LoVo (cell line): ENCODE measurements at regions not wholly inside any gene's neighbourhood (a gene's known extent, or its start where the extent isn't known, plus 50 kb on each side); places are given as distances from the start of the nearest gene placed in this dataset.
A peak's percentile ranks its signal among the peaks of the same experiment; 100 is the strongest.

ENCODE experiments used
- DNase-seq: peaks from one replicate; pipeline ENCODE4 v3.0.0-alpha.2; 2016; ENCODE audit warnings: low spot score

DNA sequence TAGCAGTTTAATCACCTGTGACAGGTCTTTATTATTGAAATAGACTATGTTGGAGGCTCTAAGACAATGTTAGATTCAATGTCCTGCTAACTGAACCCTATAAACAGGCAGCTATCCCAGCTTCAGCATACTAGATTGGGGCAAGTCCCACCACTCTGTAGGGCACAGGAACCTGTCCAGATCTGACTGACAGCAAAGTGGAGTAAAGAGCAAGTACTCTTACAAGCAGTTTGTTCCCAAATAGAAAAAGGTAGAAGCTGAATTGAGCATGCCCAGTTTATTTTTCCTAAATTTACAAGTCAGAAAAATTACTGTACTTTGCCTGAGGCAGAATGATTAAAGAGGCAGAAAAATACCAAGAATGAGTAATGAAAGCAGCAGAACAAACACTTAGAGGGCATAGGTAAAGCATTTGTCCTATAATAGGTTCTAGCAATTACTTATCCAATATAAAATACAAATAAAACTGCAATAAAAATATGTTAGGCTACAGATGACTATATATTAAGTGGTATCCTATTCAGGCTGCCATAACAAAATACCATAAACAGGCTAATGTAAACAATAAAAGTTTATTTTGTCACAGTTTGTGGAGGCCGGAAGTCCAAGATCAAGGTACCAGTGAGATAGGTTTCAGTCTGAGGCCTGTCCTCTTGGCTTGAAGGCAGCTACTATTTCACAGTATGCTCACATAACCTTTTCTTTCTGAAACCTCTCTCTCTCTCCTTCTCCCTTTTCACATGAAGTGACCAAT is 868.2 kb downstream of the C12orf50 start:
- no peak for DNase-seq

DNA sequence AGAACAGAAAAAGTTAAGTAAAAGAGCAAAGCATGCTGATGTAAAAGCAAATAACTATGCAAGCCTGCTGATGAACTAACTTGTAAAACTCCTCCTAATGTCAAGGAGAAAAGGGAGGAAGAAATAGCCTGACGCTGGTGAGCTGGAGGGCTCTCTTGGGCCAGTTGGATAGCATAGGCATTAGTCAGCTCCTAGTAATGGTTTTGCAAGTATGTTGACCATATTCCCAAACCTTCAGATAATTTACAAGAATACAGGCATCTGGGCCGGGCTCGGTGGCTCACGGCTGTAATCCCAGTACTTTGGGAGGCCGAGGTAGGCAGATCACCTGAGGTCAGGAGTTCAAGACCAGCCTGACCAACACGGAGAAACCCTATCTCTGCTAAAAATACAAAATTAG is 871.4 kb downstream of the C12orf50 start:
- DNase-seq, result peak; percentile 44

DNA sequence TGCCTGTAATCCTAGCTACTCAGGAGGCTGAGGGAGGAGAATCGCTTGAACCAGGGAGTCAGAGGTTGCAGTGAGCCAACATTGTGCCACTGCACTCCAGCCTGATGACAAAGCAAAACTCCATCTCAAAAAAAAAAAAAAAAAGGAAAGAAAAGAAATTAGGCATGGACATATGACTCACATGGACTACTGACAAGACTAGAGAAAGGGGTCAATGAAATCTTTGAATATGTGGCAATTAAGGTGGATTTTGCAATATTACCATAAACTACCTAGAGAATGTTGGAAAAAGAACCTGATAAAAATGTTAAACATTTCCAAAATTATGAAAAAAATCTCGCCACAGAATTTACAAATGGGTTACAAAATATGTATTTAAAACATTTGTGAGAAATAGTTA is 873.6 kb downstream of the C12orf50 start:
- no peak for DNase-seq

DNA sequence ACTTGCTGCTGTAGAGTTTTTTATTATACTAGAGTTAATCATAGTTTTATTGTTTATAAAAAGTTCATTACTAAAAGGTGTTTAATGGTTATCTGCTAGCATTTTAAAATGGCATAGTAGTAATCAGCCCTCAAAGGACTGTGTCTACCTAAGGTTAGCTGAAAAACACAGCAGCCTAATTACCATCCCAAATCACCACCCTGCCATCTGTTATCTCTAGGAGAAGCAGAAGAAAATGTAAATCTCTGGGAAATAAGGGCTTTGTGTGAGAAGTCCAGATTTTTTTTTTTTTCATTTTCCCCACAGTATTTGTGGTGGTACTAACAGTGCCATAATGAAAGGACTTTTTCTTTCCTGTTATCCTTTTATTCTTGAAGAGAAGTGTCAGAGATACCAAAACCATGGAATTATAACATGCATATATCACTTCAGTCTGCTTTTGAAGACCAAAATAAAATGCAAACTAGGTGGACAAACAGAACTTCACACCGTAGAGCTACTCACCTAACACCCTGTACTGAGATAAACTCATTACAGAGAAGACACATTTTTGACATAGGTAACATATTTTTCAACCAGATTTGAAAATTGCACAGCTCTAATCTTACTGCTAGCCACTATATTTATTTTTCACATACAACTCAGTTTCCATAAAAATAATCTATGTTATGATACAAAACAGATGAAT is 876.2 kb downstream of the C12orf50 start:
- DNase-seq, result no peak

- DNase-seq, result no peak
Measured at GRCh38 chr12:87152075-87152474, 877.1 kb downstream of the C12orf50 start.

- peak; percentile 24 for DNase-seq
Measured at GRCh38 chr12:87150969-87151662, 878.1 kb downstream of the C12orf50 start.

DNA sequence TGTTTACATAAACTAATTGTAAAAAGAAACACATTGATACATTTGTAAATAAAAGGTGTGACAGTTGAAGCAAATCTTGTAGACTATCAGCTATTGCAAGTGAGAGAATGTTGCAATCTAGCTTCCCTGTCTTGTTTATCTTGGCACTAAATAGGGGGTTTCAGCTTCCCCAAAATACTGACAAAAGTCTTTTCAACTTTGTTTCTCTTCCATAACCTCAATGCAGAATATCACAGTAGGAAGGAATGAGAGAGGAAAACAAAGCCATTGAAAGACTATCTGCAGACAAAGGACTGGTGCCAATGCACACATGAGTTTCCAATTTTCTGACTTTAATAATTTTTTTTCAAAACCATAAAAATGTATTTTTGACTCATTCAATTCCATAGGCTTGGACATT is 886.2 kb upstream of the MGAT4C start:
- DNase-seq, result no peak

DNA sequence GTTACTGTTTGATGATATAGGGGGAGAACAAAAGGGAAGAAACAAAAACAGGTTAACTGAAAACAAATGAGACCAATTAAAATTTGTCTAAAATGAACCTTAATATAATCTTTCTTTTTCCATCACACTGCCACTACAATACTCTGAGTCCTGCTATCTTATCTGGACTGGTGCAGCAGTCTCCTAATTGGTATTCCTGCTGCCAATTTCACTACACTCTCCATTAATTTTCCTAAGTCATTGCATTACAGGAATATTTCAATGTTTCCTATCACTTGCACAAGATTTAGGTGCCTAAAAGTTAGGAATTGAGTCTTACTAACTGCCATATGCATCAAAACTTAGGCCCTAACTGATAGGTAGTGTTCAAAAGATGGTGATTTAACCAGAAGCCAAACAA is 884.9 kb upstream of the MGAT4C start:
- DNase-seq, result no peak

DNA sequence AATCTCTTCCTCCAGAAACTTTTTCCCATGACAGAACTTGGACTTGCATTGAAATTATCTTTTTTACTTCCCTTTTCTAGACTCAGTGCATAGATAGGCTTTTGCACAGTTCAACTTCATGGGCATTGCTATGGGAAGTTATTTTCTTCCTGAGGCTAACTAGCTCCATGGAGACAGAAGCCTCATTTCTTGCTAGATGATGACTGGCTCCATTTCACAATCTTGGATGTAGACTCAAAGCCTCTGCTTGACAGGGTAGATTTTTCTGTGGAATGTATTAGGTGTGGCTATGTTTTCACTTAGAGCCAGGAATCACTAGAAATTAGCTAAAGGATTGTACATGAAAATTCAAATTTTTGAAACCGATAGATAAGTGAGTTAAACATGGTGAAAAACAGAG is 884.1 kb upstream of the MGAT4C start:
- DNase-seq, result no peak

- no peak for DNase-seq
Measured at GRCh38 chr12:87137220-87137619, 881.0 kb upstream of the MGAT4C start.

- no peak for DNase-seq
Measured at GRCh38 chr12:87136330-87136976, 880.3 kb upstream of the MGAT4C start.

GRCh38 chr12:87127272-87127671 is 871.1 kb upstream of the MGAT4C start:
- no peak for DNase-seq

DNA sequence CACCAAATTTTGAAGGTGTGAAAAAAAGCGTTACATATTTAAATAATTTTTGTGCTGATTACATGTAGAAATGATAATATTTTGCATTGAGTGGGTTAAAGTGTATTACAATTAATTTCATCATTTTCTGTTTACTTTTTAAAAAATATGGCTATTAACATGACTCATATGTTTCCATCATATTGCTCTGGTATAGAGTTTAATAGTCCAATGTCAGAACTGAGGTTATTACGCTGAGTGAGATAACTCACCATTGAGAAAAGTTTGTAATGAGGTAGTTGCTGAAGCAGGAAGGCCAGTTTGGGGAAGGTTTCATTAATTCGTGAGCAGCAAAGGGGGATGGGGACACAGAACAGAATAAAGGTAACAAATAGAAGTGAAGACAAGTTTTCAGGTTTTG is 865.7 kb upstream of the MGAT4C start:
- no peak for DNase-seq

- peak; percentile 22 for DNase-seq
Measured at GRCh38 chr12:87120440-87120839, 864.2 kb upstream of the MGAT4C start.

DNA sequence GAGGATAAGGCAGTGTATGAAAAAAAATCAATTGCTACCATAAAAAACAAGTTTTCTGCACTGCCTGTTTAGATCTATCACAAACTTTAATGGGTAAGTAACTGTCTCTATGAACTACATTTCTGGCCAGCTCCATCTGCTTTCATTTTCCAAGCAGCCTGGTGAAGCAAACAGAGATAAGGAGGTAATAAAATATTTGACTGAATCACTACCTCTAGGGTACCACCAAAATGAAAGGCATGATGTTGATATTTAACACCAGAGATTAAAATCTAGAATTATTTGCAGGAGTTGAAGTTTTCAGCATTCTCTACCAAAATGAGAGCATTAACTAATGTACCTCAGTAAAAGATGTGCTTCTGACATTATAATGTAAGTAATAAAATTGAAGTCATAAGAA is 863.5 kb upstream of the MGAT4C start:
- DNase-seq, result no peak

- no peak for DNase-seq
Measured at GRCh38 chr12:87117526-87117925, 861.3 kb upstream of the MGAT4C start.

DNA sequence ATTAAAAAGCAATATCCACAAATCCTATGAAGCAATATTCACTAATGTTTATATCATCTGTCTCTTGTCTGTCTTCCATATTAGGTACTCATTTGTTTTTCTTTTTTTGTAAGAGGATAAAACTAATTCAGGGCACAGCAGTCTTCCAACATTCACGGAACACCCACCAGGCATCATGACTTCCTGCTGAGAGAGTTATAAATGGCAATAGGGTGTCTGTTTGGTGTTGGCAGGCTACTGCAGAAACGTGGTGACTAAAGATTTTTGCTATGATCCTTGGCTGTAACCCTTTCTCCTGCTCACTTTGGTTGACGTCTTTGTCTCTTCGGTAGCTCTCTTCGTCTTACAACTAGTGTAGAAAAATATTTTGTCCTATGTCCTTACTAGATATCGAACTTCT is 860.6 kb upstream of the MGAT4C start:
- no peak for DNase-seq

DNA sequence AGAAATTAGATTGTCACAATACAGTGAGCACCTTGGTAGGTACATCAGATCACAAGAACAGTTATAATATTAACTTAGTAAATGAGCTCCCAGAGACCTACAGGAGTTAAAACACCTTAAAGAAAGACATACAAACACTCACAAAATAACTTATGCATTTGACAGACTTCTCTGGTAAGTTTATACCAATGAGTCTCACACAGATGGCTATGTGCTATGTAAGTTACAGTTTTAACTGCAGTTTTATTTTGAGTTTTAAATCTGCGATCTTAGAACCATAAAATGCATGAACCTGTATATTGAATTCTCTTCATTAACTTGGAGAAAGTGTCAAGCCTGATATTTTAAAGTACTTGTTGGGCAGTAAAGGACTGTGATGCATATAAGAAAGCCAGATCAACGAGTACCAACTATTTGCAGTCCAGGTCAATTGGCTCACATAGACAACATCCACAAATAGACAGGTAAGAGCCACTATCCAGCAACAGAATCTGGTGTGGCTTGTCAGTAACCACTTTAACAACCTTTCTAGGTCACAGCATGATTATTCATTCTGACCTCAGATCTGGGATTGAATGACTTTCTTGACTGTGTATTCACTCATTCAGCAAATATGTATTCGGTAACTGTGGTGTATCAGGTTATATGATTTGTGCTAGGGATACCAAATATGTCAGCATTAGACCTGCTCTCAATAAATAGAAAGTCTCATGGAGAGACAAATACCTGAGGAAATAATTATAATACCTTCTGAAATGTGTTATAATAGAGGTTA is 856.6 kb upstream of the MGAT4C start:
- DNase-seq, result no peak

DNA sequence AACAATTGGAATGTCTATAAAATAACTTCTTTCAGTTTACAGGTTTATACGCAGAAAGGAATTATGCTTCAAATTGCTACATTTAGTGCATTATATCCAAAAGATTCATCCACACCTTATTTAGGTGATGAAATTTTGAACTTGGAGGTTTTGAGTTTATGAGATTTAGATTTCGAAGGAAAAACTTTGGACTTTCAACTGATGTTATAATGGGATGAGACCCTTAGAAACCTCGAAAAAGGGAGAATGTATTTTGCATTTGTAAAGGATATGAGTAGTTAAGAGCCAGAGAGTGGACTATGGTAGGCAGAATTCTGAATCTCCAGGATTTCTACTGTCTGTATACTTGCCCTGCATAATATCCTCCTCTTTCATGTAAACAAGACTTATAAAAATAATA is 851.6 kb upstream of the MGAT4C start:
- DNase-seq, result no peak

GRCh38 chr12:87107270-87107669 is 851.1 kb upstream of the MGAT4C start:
- DNase-seq, result no peak

DNA sequence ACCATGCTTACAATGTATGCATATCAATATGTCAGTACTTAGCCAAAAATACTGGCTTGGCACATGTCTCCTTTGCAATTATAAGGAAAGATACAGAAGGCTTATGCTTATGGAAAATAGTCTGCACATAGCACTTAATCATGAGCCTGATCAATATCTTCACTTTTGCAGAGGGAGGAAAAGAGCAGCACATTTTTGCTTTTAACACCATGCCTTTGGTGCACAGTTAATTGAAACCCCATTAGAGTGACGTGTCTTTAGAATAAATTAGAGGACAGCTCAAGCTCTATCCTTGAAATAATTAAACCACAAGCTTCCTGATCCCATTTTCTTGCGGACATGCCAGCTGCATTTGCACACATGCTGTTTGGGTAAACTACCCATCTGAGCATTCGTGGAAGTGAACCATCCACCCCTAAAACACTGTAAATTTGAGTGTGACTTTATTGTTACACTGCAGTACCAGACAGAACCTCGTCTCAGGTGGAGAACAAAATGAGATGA is 839.9 kb upstream of the MGAT4C start:
- DNase-seq, result no peak

- no peak for DNase-seq
Measured at GRCh38 chr12:87094356-87094755, 838.2 kb upstream of the MGAT4C start.
